ENCODE measurements at regions not wholly inside any gene's neighbourhood (a gene's known extent, or its start where the extent isn't known, plus 50 kb on each side); places are given as distances from the start of the nearest gene placed in this dataset.

- no peak overlapping the region for H3K4me3 Mint-ChIP-seq
- H3K36me3 Mint-ChIP-seq, result no peaks in the 10 kb centered on the region
- ATAC-seq (no peak), DNase-seq (ENCODE audit: low spot score) (no peak)
- peaks cover 33% of the 10 kb centered on the region for H3K4me1 Mint-ChIP-seq
- POLR2A ChIA-PET, result no interaction called here
- TF ChIP-seq USF2 (CRISPR knock-in tag; IDR thresholded peaks at IDR 0.05), result no peak
- TF ChIP-seq, protein P1, sequence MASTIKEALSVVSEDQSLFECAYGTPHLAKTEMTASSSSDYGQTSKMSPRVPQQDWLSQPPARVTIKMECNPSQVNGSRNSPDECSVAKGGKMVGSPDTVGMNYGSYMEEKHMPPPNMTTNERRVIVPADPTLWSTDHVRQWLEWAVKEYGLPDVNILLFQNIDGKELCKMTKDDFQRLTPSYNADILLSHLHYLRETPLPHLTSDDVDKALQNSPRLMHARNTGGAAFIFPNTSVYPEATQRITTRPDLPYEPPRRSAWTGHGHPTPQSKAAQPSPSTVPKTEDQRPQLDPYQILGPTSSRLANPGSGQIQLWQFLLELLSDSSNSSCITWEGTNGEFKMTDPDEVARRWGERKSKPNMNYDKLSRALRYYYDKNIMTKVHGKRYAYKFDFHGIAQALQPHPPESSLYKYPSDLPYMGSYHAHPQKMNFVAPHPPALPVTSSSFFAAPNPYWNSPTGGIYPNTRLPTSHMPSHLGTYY (CRISPR knock-in tag; IDR thresholded peaks at IDR 0.05), result no peak
- TF ChIP-seq, protein P2, sequence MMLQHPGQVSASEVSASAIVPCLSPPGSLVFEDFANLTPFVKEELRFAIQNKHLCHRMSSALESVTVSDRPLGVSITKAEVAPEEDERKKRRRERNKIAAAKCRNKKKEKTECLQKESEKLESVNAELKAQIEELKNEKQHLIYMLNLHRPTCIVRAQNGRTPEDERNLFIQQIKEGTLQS (CRISPR knock-in tag; conservative IDR thresholded peaks at IDR 0.05), result no peak
- no peak for TF ChIP-seq RELA (CRISPR knock-in tag; IDR thresholded peaks at IDR 0.05; ENCODE audit: borderline replicate concordance)
- no peak for TF ChIP-seq ZNF317 (CRISPR knock-in tag; IDR thresholded peaks at IDR 0.05; ENCODE audit: borderline replicate concordance, low read depth)
- CTCF ChIA-PET, result no interaction called here
- peaks cover 3% of the 10 kb centered on the region; the same call in 1 of the 2 replicates for H3K9me3 Mint-ChIP-seq
- H3K27ac Mint-ChIP-seq, result no peak overlapping the region
- no peaks in the 10 kb centered on the region for H3K27me3 Mint-ChIP-seq (ENCODE audit: low read depth)
These were observed 227.2 kb upstream of the TBL1XR1 start for GRCh38 chr3:177424521-177424920.

DNA sequence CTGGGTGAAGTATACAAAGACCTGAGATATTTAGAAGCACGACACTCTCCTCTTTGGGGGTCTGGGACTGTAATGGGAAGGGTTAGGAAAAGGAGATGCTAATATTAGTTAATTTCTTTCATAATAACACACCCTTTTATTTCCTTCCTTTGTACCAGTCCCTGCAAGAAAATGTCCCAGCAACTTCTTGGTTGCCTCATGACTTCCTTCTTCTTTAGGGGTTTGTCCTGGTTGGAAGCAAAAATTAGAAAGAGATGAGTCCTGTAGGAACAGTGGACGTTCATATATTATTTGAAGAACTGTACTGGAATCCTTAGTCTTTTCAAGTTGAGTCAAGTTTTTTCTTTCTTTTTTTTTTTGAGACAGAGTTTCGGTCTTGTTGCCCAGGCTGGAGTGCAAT lies 227.8 kb upstream of the TBL1XR1 start:
- H3K27me3 Mint-ChIP-seq (ENCODE audit: low read depth), result no peaks in the 10 kb centered on the region
- peaks cover 3% of the 10 kb centered on the region; the same call in 1 of the 2 replicates for H3K9me3 Mint-ChIP-seq
- ATAC-seq, result no peak
- TF ChIP-seq ZNF416 (CRISPR knock-in tag; IDR thresholded peaks at IDR 0.05) (no peak), USF2 (CRISPR knock-in tag; IDR thresholded peaks at IDR 0.05) (no peak)
- DNase-seq (ENCODE audit: low spot score), result no peak
- H3K4me3 Mint-ChIP-seq, result no peak overlapping the region
- CTCF ChIA-PET, result no interaction called here
- no peaks in the 10 kb centered on the region for H3K36me3 Mint-ChIP-seq
- H3K27ac Mint-ChIP-seq, result no peak overlapping the region
- POLR2A ChIA-PET, result no interaction called here
- H3K4me1 Mint-ChIP-seq, result peaks cover 38% of the 10 kb centered on the region

- no peak overlapping the region for H3K27ac Mint-ChIP-seq
- H3K27me3 Mint-ChIP-seq (ENCODE audit: low read depth), result no peaks in the 10 kb centered on the region
- POLR2A ChIA-PET, result no interaction called here
- CTCF ChIA-PET, result no interaction called here
- H3K4me3 Mint-ChIP-seq, result no peak overlapping the region
- no peaks in the 10 kb centered on the region for H3K36me3 Mint-ChIP-seq
- H3K9me3 Mint-ChIP-seq, result no peaks in the 10 kb centered on the region
- no peak for DNase-seq (ENCODE audit: low spot score)
- ATAC-seq, result no peak
- peaks cover 49% of the 10 kb centered on the region for H3K4me1 Mint-ChIP-seq
- TF ChIP-seq ZNF423 (CRISPR knock-in tag; IDR thresholded peaks at IDR 0.05) (no peak), PREB (CRISPR knock-in tag; IDR thresholded peaks at IDR 0.05; ENCODE audit: borderline replicate concordance) (no peak), NFE2L1 (CRISPR knock-in tag; IDR thresholded peaks at IDR 0.05) (no peak), ZBTB21 (CRISPR knock-in tag; IDR thresholded peaks at IDR 0.05; ENCODE audit: borderline replicate concordance) (no peak), CREB1 (CRISPR knock-in tag; IDR thresholded peaks at IDR 0.05) (no peak), ZMAT4 (CRISPR knock-in tag; IDR thresholded peaks at IDR 0.05) (no peak), AR (CRISPR knock-in tag; IDR thresholded peaks at IDR 0.05) (no peak), ZNF416 (CRISPR knock-in tag; IDR thresholded peaks at IDR 0.05) (no peak), CBFB (CRISPR knock-in tag; IDR thresholded peaks at IDR 0.05; ENCODE audit: low read depth) (no peak), TEAD1 (CRISPR knock-in tag; IDR thresholded peaks at IDR 0.05) (no peak), MYBL2 (CRISPR knock-in tag; IDR thresholded peaks at IDR 0.05) (no peak), JUN (CRISPR knock-in tag; IDR thresholded peaks at IDR 0.05) (no peak)
- TF ChIP-seq, protein P1 (CRISPR knock-in tag; IDR thresholded peaks at IDR 0.05), result no peak
- TF ChIP-seq, protein P3, sequence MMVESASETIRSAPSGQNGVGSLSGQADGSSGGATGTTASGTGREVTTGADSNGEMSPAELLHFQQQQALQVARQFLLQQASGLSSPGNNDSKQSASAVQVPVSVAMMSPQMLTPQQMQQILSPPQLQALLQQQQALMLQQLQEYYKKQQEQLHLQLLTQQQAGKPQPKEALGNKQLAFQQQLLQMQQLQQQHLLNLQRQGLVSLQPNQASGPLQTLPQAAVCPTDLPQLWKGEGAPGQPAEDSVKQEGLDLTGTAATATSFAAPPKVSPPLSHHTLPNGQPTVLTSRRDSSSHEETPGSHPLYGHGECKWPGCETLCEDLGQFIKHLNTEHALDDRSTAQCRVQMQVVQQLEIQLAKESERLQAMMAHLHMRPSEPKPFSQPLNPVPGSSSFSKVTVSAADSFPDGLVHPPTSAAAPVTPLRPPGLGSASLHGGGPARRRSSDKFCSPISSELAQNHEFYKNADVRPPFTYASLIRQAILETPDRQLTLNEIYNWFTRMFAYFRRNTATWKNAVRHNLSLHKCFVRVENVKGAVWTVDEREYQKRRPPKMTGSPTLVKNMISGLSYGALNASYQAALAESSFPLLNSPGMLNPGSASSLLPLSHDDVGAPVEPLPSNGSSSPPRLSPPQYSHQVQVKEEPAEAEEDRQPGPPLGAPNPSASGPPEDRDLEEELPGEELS (CRISPR knock-in tag; IDR thresholded peaks at IDR 0.05), result no peak
- TF ChIP-seq, protein P4, sequence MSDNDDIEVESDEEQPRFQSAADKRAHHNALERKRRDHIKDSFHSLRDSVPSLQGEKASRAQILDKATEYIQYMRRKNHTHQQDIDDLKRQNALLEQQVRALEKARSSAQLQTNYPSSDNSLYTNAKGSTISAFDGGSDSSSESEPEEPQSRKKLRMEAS (CRISPR knock-in tag; IDR thresholded peaks at IDR 0.05), result no peak
These were observed 229.0 kb upstream of the TBL1XR1 start for GRCh38 chr3:177426106-177426877.
